Psoas muscle (tissue), 7 donors: ENCODE measurements at regions not wholly inside any gene's neighbourhood (a gene's known extent, or its start where the extent isn't known, plus 50 kb on each side); places are given as distances from the start of the nearest gene placed in this dataset.

Experiments used
- ATAC-seq, 4 donors: fragments of 200-7000 bp; cut with Tn5 transposase; one replicate each; pipeline ENCODE4 v1.9.1; 2020; ENCODE audit warnings: moderate library complexity in 3 of 4, mild to moderate bottlenecking in 2 of 4
- DNase-seq, 2 donors: peaks; one replicate each; pipeline ENCODE4 v3.0.0-alpha.2; 2020
- H3K27ac ChIP-seq: fragments of 200-600 bp; one replicate; pipeline ENCODE4 v1.8.0; 2022
- H3K27me3 ChIP-seq, 3 donors: fragments of 200-600 bp in 1 of 3; one replicate each; pipeline versions ENCODE4 v1.6.1 to v1.8.0; 2013 to 2022; ENCODE audit warnings: low read length in 2 of 3, mild to moderate bottlenecking in 2 of 3, moderate library complexity in 1 of 3; ENCODE audit not compliant: insufficient read depth in 3 of 3
- H3K36me3 ChIP-seq, 2 donors: fragments of 200-600 bp in 1 of 2; one replicate each; pipeline versions ENCODE4 v1.6.1 to v1.8.0; 2013 to 2022; ENCODE audit warnings: low read depth in 1 of 2, mild to moderate bottlenecking in 1 of 2, moderate library complexity in 1 of 2; ENCODE audit not compliant: insufficient read depth in 1 of 2
- H3K4me1 ChIP-seq: fragments of 200-600 bp; one replicate; pipeline ENCODE4 v1.8.0; 2022
- H3K4me3 ChIP-seq: fragments of 200-600 bp; one replicate; pipeline ENCODE4 v1.8.0; 2022; ENCODE audit warnings: mild to moderate bottlenecking
- H3K9me3 ChIP-seq: fragments of 200-600 bp; one replicate; pipeline ENCODE4 v1.8.0; 2022
- WGBS, 3 donors: extraction: QIAGEN DNeasy Blood & Tissue Kit; methylation state at CpG; one replicate each; pipeline versions ENCODE4 v1.1.6 to v1.1.7; 2013; 5-methylcytosine and 5-hydroxymethylcytosine counted together
- intact Hi-C, 2 donors: fragments of 100-400 bp; cut with DNase I; formaldehyde crosslinking; loops; one replicate each; pipeline versions ENCODE4 v1.11.0 to v1.14.2; 2022
- TF ChIP-seq, protein P1 (sequence below): fragments of 200-600 bp; IDR thresholded peaks from one replicate; pipeline ENCODE4 v1.8.0; 2022; ENCODE audit warnings: antibody characterized with exemption
- donor health status: healthy with polysubstance abuse.
- donor health status: DM: no; HTN: no; CAD: no; lungs with moderate emphysema.
- donor health status: Bipolar disorder and iron deficiency.
- donor health status: healthy.
- donor health status: DM: yes; HTN: yes; CAD: no.
- donor health status: DM: no; HTN: no; CAD: no.
- donor health status: DM: yes; HTN: yes; CAD: no.

GRCh38 chr2:100692906-100693305 is 127.0 kb upstream of the NPAS2 start:
- TF ChIP-seq, protein P1, sequence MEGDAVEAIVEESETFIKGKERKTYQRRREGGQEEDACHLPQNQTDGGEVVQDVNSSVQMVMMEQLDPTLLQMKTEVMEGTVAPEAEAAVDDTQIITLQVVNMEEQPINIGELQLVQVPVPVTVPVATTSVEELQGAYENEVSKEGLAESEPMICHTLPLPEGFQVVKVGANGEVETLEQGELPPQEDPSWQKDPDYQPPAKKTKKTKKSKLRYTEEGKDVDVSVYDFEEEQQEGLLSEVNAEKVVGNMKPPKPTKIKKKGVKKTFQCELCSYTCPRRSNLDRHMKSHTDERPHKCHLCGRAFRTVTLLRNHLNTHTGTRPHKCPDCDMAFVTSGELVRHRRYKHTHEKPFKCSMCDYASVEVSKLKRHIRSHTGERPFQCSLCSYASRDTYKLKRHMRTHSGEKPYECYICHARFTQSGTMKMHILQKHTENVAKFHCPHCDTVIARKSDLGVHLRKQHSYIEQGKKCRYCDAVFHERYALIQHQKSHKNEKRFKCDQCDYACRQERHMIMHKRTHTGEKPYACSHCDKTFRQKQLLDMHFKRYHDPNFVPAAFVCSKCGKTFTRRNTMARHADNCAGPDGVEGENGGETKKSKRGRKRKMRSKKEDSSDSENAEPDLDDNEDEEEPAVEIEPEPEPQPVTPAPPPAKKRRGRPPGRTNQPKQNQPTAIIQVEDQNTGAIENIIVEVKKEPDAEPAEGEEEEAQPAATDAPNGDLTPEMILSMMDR: no peak
- DNase-seq (no peak), ATAC-seq (no peak)
- H3K27ac ChIP-seq: no peak overlapping the region
- H3K4me1 ChIP-seq: no peaks in the 10 kb centered on the region
- no peak overlapping the region for H3K4me3 ChIP-seq
- H3K9me3 ChIP-seq: peaks cover 12% of the 10 kb centered on the region
- H3K27me3 ChIP-seq: no peaks in the 10 kb centered on the region
- H3K36me3 ChIP-seq: no peaks in the 10 kb centered on the region
- intact Hi-C loops: no loop called here

- DNase-seq (no peak), ATAC-seq (no peak)
- Histone ChIP-seq H3K9me3 (peaks cover 12% of the 10 kb centered on the region), H3K4me3 (no peak overlapping the region), H3K27ac (no peak overlapping the region), H3K36me3 (no peaks in the 10 kb centered on the region), H3K27me3 (no peaks in the 10 kb centered on the region), H3K4me1 (no peaks in the 10 kb centered on the region)
- intact Hi-C loops: no loop called here
- 69 to 74% (median 72%) methylated on average over 5 of the region's 5 CpGs for WGBS, 3 donors
- TF ChIP-seq, protein P1: no peak
These were observed 120.8 kb upstream of the NPAS2 start for GRCh38 chr2:100699131-100699530.

DNA sequence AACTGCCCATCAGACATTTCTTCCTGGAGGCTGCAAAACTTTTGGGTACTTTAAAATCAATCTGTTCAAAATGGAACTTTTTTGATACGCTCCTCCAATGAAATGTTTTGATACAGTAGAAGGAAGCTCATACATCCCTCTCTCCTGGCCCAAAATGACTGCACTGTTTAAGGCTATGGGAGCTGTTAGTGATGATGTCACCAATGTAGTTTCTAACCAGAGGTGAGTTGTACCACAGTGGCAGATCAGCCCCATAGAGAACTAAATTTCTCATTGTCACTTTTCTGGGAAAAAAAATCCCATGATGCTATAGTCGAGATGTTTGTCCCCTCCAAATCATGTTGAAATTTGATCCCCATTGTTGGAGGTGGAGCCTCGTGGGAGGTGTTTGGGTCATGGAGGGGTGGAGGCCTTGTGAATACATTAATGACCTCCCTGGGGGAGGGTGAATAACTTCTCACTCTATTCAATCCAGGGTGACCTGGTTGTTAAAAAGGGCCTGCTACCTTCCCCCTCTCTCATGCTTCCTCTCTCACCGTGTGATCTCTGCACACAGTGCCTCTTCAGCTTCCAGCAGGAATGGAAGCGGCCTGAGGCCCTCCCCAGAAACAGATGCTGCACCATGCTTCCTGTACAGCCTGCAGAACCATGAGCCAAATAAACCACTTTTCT is 117.4 kb upstream of the NPAS2 start:
- TF ChIP-seq, protein P1: no peak
- Histone ChIP-seq H3K4me1 (no peaks in the 10 kb centered on the region), H3K36me3 (no peaks in the 10 kb centered on the region), H3K27ac (no peak overlapping the region), H3K9me3 (peaks cover 1% of the 10 kb centered on the region), H3K27me3 (no peaks in the 10 kb centered on the region), H3K4me3 (no peak overlapping the region)
- intact Hi-C loops: no loop called here
- ATAC-seq: no peak
- no peak for DNase-seq
- 58 to 62% (median 60%) methylated on average over 5 of the region's 5 CpGs for WGBS, 3 donors

- ATAC-seq (no peak), DNase-seq (no peak)
- Histone ChIP-seq H3K9me3 (no peaks in the 10 kb centered on the region), H3K36me3 (no peaks in the 10 kb centered on the region), H3K4me3 (no peak overlapping the region), H3K4me1 (no peaks in the 10 kb centered on the region), H3K27me3 (no peaks in the 10 kb centered on the region), H3K27ac (no peak overlapping the region)
- intact Hi-C loops: no loop called here
- TF ChIP-seq, protein P1: no peak
- 73 to 80% (median 80%) methylated on average over 5 of the region's 5 CpGs for WGBS, 3 donors
These were observed 116.7 kb upstream of the NPAS2 start for GRCh38 chr2:100703213-100703612.

- no peak for ATAC-seq
- Histone ChIP-seq H3K9me3 (no peaks in the 10 kb centered on the region), H3K36me3 (no peaks in the 10 kb centered on the region), H3K4me1 (no peaks in the 10 kb centered on the region), H3K27me3 (no peaks in the 10 kb centered on the region), H3K27ac (no peak overlapping the region), H3K4me3 (no peak overlapping the region)
- WGBS, 3 donors: 63 to 80% (median 72%) methylated on average over 3 of the region's 3 CpGs
- no peak for DNase-seq
- intact Hi-C loops: no loop called here
- TF ChIP-seq, protein P1: no peak
These were observed 116.2 kb upstream of the NPAS2 start for GRCh38 chr2:100703739-100704138.
